ENCODE measurements at regions not wholly inside any gene's neighbourhood (a gene's known extent, or its start where the extent isn't known, plus 50 kb on each side); places are given as distances from the start of the nearest gene placed in this dataset.

- Histone ChIP-seq H3K36me3 (ENCODE audit: control insufficient read depth, insufficient read depth, low read length) (no peaks in the 10 kb centered on the region), H3K27me3 (ENCODE audit: control insufficient read depth, insufficient read depth, low read length) (no peaks in the 10 kb centered on the region), H3K4me3 (ENCODE audit: low read depth, low read length) (no peak overlapping the region)
- POLR2A ChIA-PET = no interaction called here
- DNase-seq (ENCODE audit: low read depth) = no peak
- CTCF ChIA-PET = interaction anchor here (0.5 to 2.0 kb wide), 4 partner anchors 63 to 1061 kb away, joined by 3 to 5 read pairs (median 3); no protein-coding TSS in a partner anchor
- TF ChIP-seq CTCF (IDR thresholded peaks at IDR 0.05; ENCODE audit: insufficient read depth, low read depth, low read length) = no peak
Observed at GRCh38 chr10:43806831-43807640, 158.4 kb upstream of the ZNF32 start.

GRCh38 chr10:43803791-43804190 is 155.1 kb upstream of the ZNF32 start:
- DNase-seq (ENCODE audit: low read depth) = no peak
- Histone ChIP-seq H3K4me3 (ENCODE audit: low read depth, low read length) (no peak overlapping the region), H3K27me3 (ENCODE audit: control insufficient read depth, insufficient read depth, low read length) (no peaks in the 10 kb centered on the region), H3K36me3 (ENCODE audit: control insufficient read depth, insufficient read depth, low read length) (no peaks in the 10 kb centered on the region)
- POLR2A ChIA-PET = no interaction called here
- CTCF ChIA-PET = interaction anchor here (1.3 to 2.2 kb wide), 2 partner anchors 63 to 114 kb away, joined by 3 to 6 read pairs; no protein-coding TSS in a partner anchor
- no peak for TF ChIP-seq CTCF (IDR thresholded peaks at IDR 0.05; ENCODE audit: insufficient read depth, low read depth, low read length)

GRCh38 chr10:43802988-43803696 is 154.5 kb upstream of the ZNF32 start:
- H3K36me3 ChIP-seq (ENCODE audit: control insufficient read depth, insufficient read depth, low read length) = no peaks in the 10 kb centered on the region
- ChIA-PET POLR2A (no interaction called here), CTCF (interaction anchor here (2.2 kb wide), 1 partner anchor 113 kb away, joined by 6 read pairs; no protein-coding TSS in a partner anchor)
- DNase-seq (ENCODE audit: low read depth) = no peak
- H3K4me3 ChIP-seq (ENCODE audit: low read depth, low read length) = no peak overlapping the region
- no peaks in the 10 kb centered on the region for H3K27me3 ChIP-seq (ENCODE audit: control insufficient read depth, insufficient read depth, low read length)
- TF ChIP-seq CTCF (IDR thresholded peaks at IDR 0.05; ENCODE audit: insufficient read depth, low read depth, low read length) = no peak

- H3K4me3 ChIP-seq (ENCODE audit: low read depth, low read length) = no peak overlapping the region
- no peaks in the 10 kb centered on the region for H3K27me3 ChIP-seq (ENCODE audit: control insufficient read depth, insufficient read depth, low read length)
- ChIA-PET CTCF (interaction anchor here (2.2 kb wide), 1 partner anchor 111 kb away, joined by 6 read pairs; no protein-coding TSS in a partner anchor), POLR2A (no interaction called here)
- no peak for TF ChIP-seq CTCF (IDR thresholded peaks at IDR 0.05; ENCODE audit: insufficient read depth, low read depth, low read length)
- DNase-seq (ENCODE audit: low read depth) = no peak
- H3K36me3 ChIP-seq (ENCODE audit: control insufficient read depth, insufficient read depth, low read length) = no peaks in the 10 kb centered on the region
Observed at GRCh38 chr10:43801626-43802025, 152.9 kb upstream of the ZNF32 start.

- no peak for TF ChIP-seq CTCF (IDR thresholded peaks at IDR 0.05; ENCODE audit: insufficient read depth, low read depth, low read length)
- ChIA-PET POLR2A (no interaction called here), CTCF (no interaction called here)
- Histone ChIP-seq H3K27me3 (ENCODE audit: control insufficient read depth, insufficient read depth, low read length) (no peaks in the 10 kb centered on the region), H3K4me3 (ENCODE audit: low read depth, low read length) (no peak overlapping the region), H3K36me3 (ENCODE audit: control insufficient read depth, insufficient read depth, low read length) (no peaks in the 10 kb centered on the region)
- no peak for DNase-seq (ENCODE audit: low read depth)
Observed at GRCh38 chr10:43801140-43801539, 152.5 kb upstream of the ZNF32 start.
